H9 (cell line): ENCODE measurements at regions not wholly inside any gene's neighbourhood (a gene's known extent, or its start where the extent isn't known, plus 50 kb on each side); places are given as distances from the start of the nearest gene placed in this dataset.

Experiments used
- DNase-seq: peaks from one replicate; pipeline ENCODE4 v3.0.0-alpha.2; 2017
- H2AFZ ChIP-seq: one replicate; pipeline ENCODE4 v1.6.1; 2013; ENCODE audit warnings: mild to moderate bottlenecking, low read length, control low read depth, moderate library complexity
- H2AK5ac ChIP-seq: 2 replicates; pipeline ENCODE4 v1.6.1; 2013; ENCODE audit warnings: low read length, control low read depth, mixed read lengths; ENCODE audit not compliant: insufficient read length
- H2BK120ac ChIP-seq: one replicate; pipeline ENCODE4 v1.6.1; 2013; ENCODE audit warnings: low read depth, mild to moderate bottlenecking, low read length, control low read depth, inconsistent platforms; ENCODE audit not compliant: poor library complexity, severe bottlenecking
- H2BK12ac ChIP-seq: 2 replicates; pipeline ENCODE4 v1.6.1; 2013; ENCODE audit warnings: low read length, control low read depth, mixed read lengths, low read depth; ENCODE audit not compliant: insufficient read length
- H2BK15ac ChIP-seq: 2 replicates; pipeline ENCODE4 v1.6.1; 2013; ENCODE audit warnings: low read depth, low read length, control low read depth
- H2BK20ac ChIP-seq: one replicate; pipeline ENCODE4 v1.6.1; 2013; ENCODE audit warnings: low read depth, mild to moderate bottlenecking, low read length, control low read depth, inconsistent platforms; ENCODE audit not compliant: poor library complexity, severe bottlenecking
- H2BK5ac ChIP-seq: 2 replicates; pipeline ENCODE4 v1.6.1; 2013; ENCODE audit warnings: low read length, control low read depth, mixed read lengths; ENCODE audit not compliant: insufficient read length
- H3K14ac ChIP-seq: 2 replicates; pipeline ENCODE4 v1.6.1; 2013; ENCODE audit warnings: low read length, control low read depth; ENCODE audit not compliant: insufficient read depth
- H3K18ac ChIP-seq: 2 replicates; pipeline ENCODE4 v1.6.1; 2013; ENCODE audit warnings: low read depth, mild to moderate bottlenecking, mixed read lengths, low read length, control low read depth; ENCODE audit not compliant: insufficient read length
- H3K23ac ChIP-seq: 2 replicates; pipeline ENCODE4 v1.6.1; 2013; ENCODE audit warnings: low read length, control low read depth, mixed read lengths, low read depth; ENCODE audit not compliant: insufficient read length
- H3K23me2 ChIP-seq: 2 replicates; pipeline ENCODE4 v1.6.1; 2013; ENCODE audit warnings: low read depth, mild to moderate bottlenecking, mixed read lengths, low read length, control low read depth; ENCODE audit not compliant: insufficient read length, poor library complexity, severe bottlenecking
- H3K27ac ChIP-seq: 2 replicates; pipeline ENCODE4 v1.5.1; 2013; ENCODE audit warnings: low read length, control low read depth, mixed read lengths, low read depth; ENCODE audit not compliant: insufficient read length
- H3K27me3 ChIP-seq: 2 replicates; pipeline ENCODE4 v1.6.1; 2013; ENCODE audit warnings: low read length, control low read depth, inconsistent platforms; ENCODE audit not compliant: insufficient read depth
- H3K4ac ChIP-seq: 2 replicates; pipeline ENCODE4 v1.6.1; 2013; ENCODE audit warnings: low read depth, mild to moderate bottlenecking, control low read depth, inconsistent platforms, low read length, moderate library complexity
- H3K4me1 ChIP-seq: 2 replicates; pipeline ENCODE4 v1.6.1; 2013; ENCODE audit warnings: low read length, control low read depth, inconsistent platforms; ENCODE audit not compliant: insufficient read depth
- H3K4me2 ChIP-seq: 2 replicates; pipeline ENCODE4 v1.6.1; 2013; ENCODE audit warnings: low read length, control low read depth, mixed read lengths; ENCODE audit not compliant: insufficient read length, insufficient read depth
- H3K56ac ChIP-seq: 2 replicates; pipeline ENCODE4 v1.6.1; 2013; ENCODE audit warnings: low read depth, mild to moderate bottlenecking, mixed read lengths, low read length, control low read depth; ENCODE audit not compliant: insufficient read length
- H3K79me1 ChIP-seq: 2 replicates; pipeline ENCODE4 v1.6.1; 2013; ENCODE audit warnings: low read depth, mild to moderate bottlenecking, moderate library complexity, low read length, control low read depth, inconsistent platforms; ENCODE audit not compliant: insufficient read depth, poor library complexity, severe bottlenecking
- H3K79me2 ChIP-seq: 2 replicates; pipeline ENCODE4 v1.6.1; 2013; ENCODE audit warnings: low read length, control low read depth, inconsistent platforms; ENCODE audit not compliant: insufficient read depth
- H3K9ac ChIP-seq: 2 replicates; pipeline ENCODE4 v1.6.1; 2013; ENCODE audit warnings: low read length, control low read depth, mixed read lengths; ENCODE audit not compliant: insufficient read length; ENCODE audit errors: extremely low read depth
- H3K9me3 ChIP-seq: one replicate; pipeline ENCODE4 v1.6.1; 2013; ENCODE audit warnings: low read depth, low read length, inconsistent platforms; ENCODE audit not compliant: control insufficient read depth
- H3T11ph ChIP-seq: one replicate; pipeline ENCODE4 v1.6.1; 2013; ENCODE audit warnings: mild to moderate bottlenecking, low read length, control low read depth, inconsistent platforms
- H4K20me1 ChIP-seq: one replicate; pipeline ENCODE4 v1.6.1; 2013; ENCODE audit not compliant: control insufficient read depth, insufficient read length, insufficient read depth
- H4K5ac ChIP-seq: 2 replicates; pipeline ENCODE4 v1.6.1; 2013; ENCODE audit warnings: low read depth, mild to moderate bottlenecking, mixed read lengths, low read length, control low read depth; ENCODE audit not compliant: insufficient read length
- H4K8ac ChIP-seq: replicated peaks from 2 replicates; pipeline ENCODE4 v1.6.1; 2013; ENCODE audit warnings: low read length, control low read depth, mixed read lengths, low read depth; ENCODE audit not compliant: insufficient read length
- H4K91ac ChIP-seq: 2 replicates; pipeline ENCODE4 v1.6.1; 2013; ENCODE audit warnings: low read depth, mild to moderate bottlenecking, moderate library complexity, mixed read lengths, low read length, control low read depth; ENCODE audit not compliant: insufficient read length
- H3K27ac Mint-ChIP-seq, 3 experiments: 2 replicates in 2 of 3; 3 replicates in 1 of 3; pipeline ENCODE4 v1.8.0; 2020 to 2021; ENCODE audit warnings: mixed read lengths in 3 of 3, mild to moderate bottlenecking in 1 of 3, moderate library complexity in 1 of 3
- H3K27me3 Mint-ChIP-seq: 2 replicates; pipeline ENCODE4 v1.8.0; 2021; ENCODE audit warnings: low read depth, mild to moderate bottlenecking, moderate library complexity, mixed read lengths
- H3K36me3 Mint-ChIP-seq, 3 experiments: 2 replicates in 2 of 3; 3 replicates in 1 of 3; pipeline ENCODE4 v1.8.0; 2020 to 2021; ENCODE audit warnings: low read depth in 3 of 3, mixed read lengths in 3 of 3; ENCODE audit not compliant: insufficient read depth in 1 of 3
- H3K4me1 Mint-ChIP-seq, 2 experiments: 2 replicates each; pipeline ENCODE4 v1.8.0; 2020; ENCODE audit warnings: mixed read lengths in 2 of 2
- H3K4me3 Mint-ChIP-seq, 2 experiments: 2 replicates in 1 of 2; 3 replicates in 1 of 2; pipeline ENCODE4 v1.8.0; 2020 to 2021; ENCODE audit warnings: mild to moderate bottlenecking in 2 of 2, mixed read lengths in 2 of 2, moderate library complexity in 1 of 2
- H3K9me3 Mint-ChIP-seq, 2 experiments: 2 replicates in 1 of 2; 3 replicates in 1 of 2; pipeline ENCODE4 v1.8.0; 2020; ENCODE audit warnings: mild to moderate bottlenecking in 2 of 2, mixed read lengths in 2 of 2, moderate library complexity in 1 of 2
- WGBS: extraction: QIAGEN DNeasy Blood & Tissue Kit; methylation state at CpG from one replicate; pipeline ENCODE4 v1.1.7; 2013; ENCODE audit warnings: missing lambda C conversion rate, low lambda C conversion rate, mixed read lengths; ENCODE audit not compliant: insufficient read length; ENCODE audit errors: extremely low coverage; 5-methylcytosine and 5-hydroxymethylcytosine counted together
- TF ChIP-seq, protein P1 (sequence below): fragments of 200-600 bp; sonication (generic); conservative IDR thresholded peaks from 3 replicates; pipeline ENCODE4 v1.8.0; 2021; ENCODE audit warnings: antibody characterized with exemption, mild to moderate bottlenecking

DNA sequence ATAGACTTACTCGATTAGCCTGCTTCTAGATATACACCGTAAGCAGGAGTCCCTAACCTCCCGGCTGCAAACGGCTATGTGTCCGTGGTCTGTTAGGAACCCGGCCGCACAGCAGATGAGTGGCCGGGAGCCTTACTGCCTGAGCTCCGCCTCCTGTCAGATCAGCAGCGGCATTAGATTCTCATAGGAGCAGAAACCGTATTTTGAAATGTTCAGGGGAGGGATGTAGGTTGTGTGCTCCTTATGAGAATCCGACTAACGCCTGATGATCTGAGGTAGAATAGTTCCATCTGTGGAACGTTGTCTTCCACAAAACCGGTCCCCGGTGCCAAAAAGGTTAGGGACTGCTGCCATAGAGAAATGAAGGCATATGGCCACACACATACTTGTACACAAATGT, 1491.9 kb downstream of the SLITRK5 start:
- H4K5ac ChIP-seq, result no peak overlapping the region
- H3K4me2 ChIP-seq, result no peak overlapping the region
- no peak overlapping the region for H3K4ac ChIP-seq
- TF ChIP-seq, protein P1, sequence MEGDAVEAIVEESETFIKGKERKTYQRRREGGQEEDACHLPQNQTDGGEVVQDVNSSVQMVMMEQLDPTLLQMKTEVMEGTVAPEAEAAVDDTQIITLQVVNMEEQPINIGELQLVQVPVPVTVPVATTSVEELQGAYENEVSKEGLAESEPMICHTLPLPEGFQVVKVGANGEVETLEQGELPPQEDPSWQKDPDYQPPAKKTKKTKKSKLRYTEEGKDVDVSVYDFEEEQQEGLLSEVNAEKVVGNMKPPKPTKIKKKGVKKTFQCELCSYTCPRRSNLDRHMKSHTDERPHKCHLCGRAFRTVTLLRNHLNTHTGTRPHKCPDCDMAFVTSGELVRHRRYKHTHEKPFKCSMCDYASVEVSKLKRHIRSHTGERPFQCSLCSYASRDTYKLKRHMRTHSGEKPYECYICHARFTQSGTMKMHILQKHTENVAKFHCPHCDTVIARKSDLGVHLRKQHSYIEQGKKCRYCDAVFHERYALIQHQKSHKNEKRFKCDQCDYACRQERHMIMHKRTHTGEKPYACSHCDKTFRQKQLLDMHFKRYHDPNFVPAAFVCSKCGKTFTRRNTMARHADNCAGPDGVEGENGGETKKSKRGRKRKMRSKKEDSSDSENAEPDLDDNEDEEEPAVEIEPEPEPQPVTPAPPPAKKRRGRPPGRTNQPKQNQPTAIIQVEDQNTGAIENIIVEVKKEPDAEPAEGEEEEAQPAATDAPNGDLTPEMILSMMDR, result no peak
- Mint-ChIP-seq H3K27ac (no peak overlapping the region), H3K27me3 (no peaks in the 10 kb centered on the region), H3K9me3 (peaks cover 0 to 3% of the 10 kb centered on the region in 2 experiments; a peak in 1 of 5 replicates), H3K36me3 (0 out of 7 replicates have a peak, but pooled peaks cover 0 to 4% (median 0%) of the 10 kb centered on the region in 3 experiments), H3K4me3 (no peak overlapping the region), H3K4me1 (no peaks in the 10 kb centered on the region)
- H3K23me2 ChIP-seq, result no peaks in the 10 kb centered on the region
- H3K27ac ChIP-seq, result no peak overlapping the region
- no peaks in the 10 kb centered on the region for H3K4me1 ChIP-seq
- H2AK5ac ChIP-seq, result no peak overlapping the region
- no peak overlapping the region for H2BK15ac ChIP-seq
- H2BK5ac ChIP-seq, result no peak overlapping the region
- H3K27me3 ChIP-seq, result no peaks in the 10 kb centered on the region
- no peaks in the 10 kb centered on the region for H4K20me1 ChIP-seq
- H3K79me1 ChIP-seq, result no peaks in the 10 kb centered on the region
- H2BK12ac ChIP-seq, result no peak overlapping the region
- H3K79me2 ChIP-seq, result no peaks in the 10 kb centered on the region
- H3K56ac ChIP-seq, result no peak overlapping the region
- H2BK20ac ChIP-seq, result no peak overlapping the region
- H4K8ac ChIP-seq, result no peak overlapping the region
- no peak overlapping the region for H3K14ac ChIP-seq
- no peak overlapping the region for H4K91ac ChIP-seq
- no peak overlapping the region for H2BK120ac ChIP-seq
- H3K23ac ChIP-seq, result no peak overlapping the region
- H3K9me3 ChIP-seq, result no peaks in the 10 kb centered on the region
- no peak overlapping the region for H3K9ac ChIP-seq
- H3K18ac ChIP-seq, result no peak overlapping the region
- no CpG with 5 or more reads among the region's 16 CpGs for WGBS
- no peak overlapping the region for H3T11ph ChIP-seq
- no peak for DNase-seq
- H2AFZ ChIP-seq, result no peak overlapping the region
